HEK293T (cell line): ENCODE measurements at regions not wholly inside any gene's neighbourhood (a gene's known extent, or its start where the extent isn't known, plus 50 kb on each side); places are given as distances from the start of the nearest gene placed in this dataset.

ENCODE experiments used
- ARNT ChIP-seq: fragments of 450-650 bp; IDR thresholded peaks from 2 replicates; pipeline ENCODE4 v1.6.1; 2017; ENCODE audit warnings: mild to moderate bottlenecking
- BHLHE40 ChIP-seq: fragments of 450-650 bp; IDR thresholded peaks from 2 replicates; pipeline ENCODE4 v1.6.1; 2016; ENCODE audit warnings: mild to moderate bottlenecking, moderate library complexity, borderline replicate concordance
- CTBP1 ChIP-seq: fragments of 450-650 bp; IDR thresholded peaks from 2 replicates; pipeline ENCODE4 v1.6.1; 2016; ENCODE audit warnings: borderline replicate concordance
- ELF4 ChIP-seq: fragments of 450-650 bp; IDR thresholded peaks from 2 replicates; pipeline ENCODE4 v1.6.1; 2017; ENCODE audit warnings: antibody characterized with exemption
- FOXA1 ChIP-seq: fragments of 450-650 bp; IDR thresholded peaks from 2 replicates; pipeline ENCODE4 v1.6.1; 2016; ENCODE audit warnings: mild to moderate bottlenecking
- FOXK2 ChIP-seq: fragments of 450-650 bp; IDR thresholded peaks from 2 replicates; pipeline ENCODE4 v1.6.1; 2016; ENCODE audit warnings: mild to moderate bottlenecking
- FOXM1 ChIP-seq: fragments of 450-650 bp; IDR thresholded peaks from 2 replicates; pipeline ENCODE4 v1.6.1; 2017; ENCODE audit warnings: mild to moderate bottlenecking, borderline replicate concordance
- L3MBTL2 ChIP-seq: fragments of 450-650 bp; conservative IDR thresholded peaks from 2 replicates; pipeline ENCODE4 v1.6.1; 2016; ENCODE audit warnings: mild to moderate bottlenecking
- LEF1 ChIP-seq: fragments of 450-650 bp; IDR thresholded peaks from 2 replicates; pipeline ENCODE4 v1.6.1; 2017; ENCODE audit warnings: mild to moderate bottlenecking, borderline replicate concordance
- NFRKB ChIP-seq: fragments of 450-650 bp; IDR thresholded peaks from 2 replicates; pipeline ENCODE4 v1.6.1; 2016; ENCODE audit warnings: mild to moderate bottlenecking, moderate library complexity
- SP1 ChIP-seq: fragments of 450-650 bp; IDR thresholded peaks from 2 replicates; pipeline ENCODE4 v1.6.1; 2017
- SUZ12 ChIP-seq: fragments of 450-650 bp; IDR thresholded peaks from 2 replicates; pipeline ENCODE4 v1.6.1; 2016; ENCODE audit warnings: mild to moderate bottlenecking
- TARDBP ChIP-seq: fragments of 450-650 bp; IDR thresholded peaks from 2 replicates; pipeline ENCODE4 v1.6.1; 2016
- TF ChIP-seq, protein P1 (sequence below): fragments of 450-650 bp; IDR thresholded peaks from 2 replicates; pipeline ENCODE4 v1.6.1; 2016

DNA sequence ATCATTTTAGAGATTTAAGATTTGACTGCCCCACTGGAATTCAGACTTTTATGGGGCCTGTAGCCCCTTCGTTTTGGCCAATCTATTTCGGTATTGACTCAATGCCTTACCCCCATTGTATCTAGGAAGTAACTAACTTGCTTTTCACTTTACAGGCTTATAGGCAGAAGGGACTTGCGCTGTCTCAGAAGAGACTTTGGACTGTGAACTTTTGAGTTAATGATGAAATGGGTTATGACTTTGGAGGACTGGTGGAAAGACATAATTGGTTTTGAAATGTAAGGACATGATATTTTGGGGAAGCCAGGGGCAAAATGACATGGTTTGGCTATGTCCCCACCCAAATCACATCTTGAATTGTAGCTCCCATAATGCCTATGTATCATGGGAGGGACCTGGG, 463.0 kb upstream of the KLHL1 start:
- TF ChIP-seq TARDBP (no peak), SUZ12 (no peak), FOXM1 (no peak), CTBP1 (no peak), ELF4 (no peak), FOXA1 (no peak), ARNT (no peak), SP1 (no peak), BHLHE40 (no peak), FOXK2 (no peak), LEF1 (no peak), NFRKB (no peak), L3MBTL2 (no peak)
- TF ChIP-seq, protein P1, sequence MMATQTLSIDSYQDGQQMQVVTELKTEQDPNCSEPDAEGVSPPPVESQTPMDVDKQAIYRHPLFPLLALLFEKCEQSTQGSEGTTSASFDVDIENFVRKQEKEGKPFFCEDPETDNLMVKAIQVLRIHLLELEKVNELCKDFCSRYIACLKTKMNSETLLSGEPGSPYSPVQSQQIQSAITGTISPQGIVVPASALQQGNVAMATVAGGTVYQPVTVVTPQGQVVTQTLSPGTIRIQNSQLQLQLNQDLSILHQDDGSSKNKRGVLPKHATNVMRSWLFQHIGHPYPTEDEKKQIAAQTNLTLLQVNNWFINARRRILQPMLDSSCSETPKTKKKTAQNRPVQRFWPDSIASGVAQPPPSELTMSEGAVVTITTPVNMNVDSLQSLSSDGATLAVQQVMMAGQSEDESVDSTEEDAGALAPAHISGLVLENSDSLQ, result no peak
